Endothelial cell of hepatic sinusoid (primary cell): ENCODE measurements at regions not wholly inside any gene's neighbourhood (a gene's known extent, or its start where the extent isn't known, plus 50 kb on each side); places are given as distances from the start of the nearest gene placed in this dataset.
"Not testable (repeated sequence)": the region's sequence is repeated elsewhere in the genome, so short reads cannot be mapped to it uniquely, and the experiment has no call there.

ENCODE experiments used
- in situ Hi-C: cut with HindIII; loops from 2 replicates; pipeline ENCODE4 v1.10.0; 2017; ENCODE audit warnings: low sequenced_read_pairs

DNA sequence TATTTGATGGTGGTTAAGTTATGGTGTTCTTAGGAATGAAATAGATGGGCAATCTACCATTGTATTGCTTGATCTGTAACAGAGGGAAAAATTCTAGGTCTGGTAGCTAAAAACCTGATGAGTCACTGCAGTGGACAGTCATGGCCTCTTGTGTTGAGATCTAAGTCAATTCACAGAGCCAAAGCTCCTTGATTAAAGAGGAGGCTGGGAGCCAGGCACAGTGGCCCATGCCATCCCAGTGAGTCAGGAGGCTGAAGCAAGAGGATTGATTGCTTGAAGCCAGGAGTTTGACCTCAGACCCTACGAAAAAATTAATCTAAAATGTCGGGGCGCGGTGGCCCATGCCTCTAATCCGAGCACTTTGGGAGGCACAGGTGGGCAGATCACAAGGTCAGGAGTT lies 67.1 kb upstream of the KPNA3 start:
- in situ Hi-C loops, result no loop called here

DNA sequence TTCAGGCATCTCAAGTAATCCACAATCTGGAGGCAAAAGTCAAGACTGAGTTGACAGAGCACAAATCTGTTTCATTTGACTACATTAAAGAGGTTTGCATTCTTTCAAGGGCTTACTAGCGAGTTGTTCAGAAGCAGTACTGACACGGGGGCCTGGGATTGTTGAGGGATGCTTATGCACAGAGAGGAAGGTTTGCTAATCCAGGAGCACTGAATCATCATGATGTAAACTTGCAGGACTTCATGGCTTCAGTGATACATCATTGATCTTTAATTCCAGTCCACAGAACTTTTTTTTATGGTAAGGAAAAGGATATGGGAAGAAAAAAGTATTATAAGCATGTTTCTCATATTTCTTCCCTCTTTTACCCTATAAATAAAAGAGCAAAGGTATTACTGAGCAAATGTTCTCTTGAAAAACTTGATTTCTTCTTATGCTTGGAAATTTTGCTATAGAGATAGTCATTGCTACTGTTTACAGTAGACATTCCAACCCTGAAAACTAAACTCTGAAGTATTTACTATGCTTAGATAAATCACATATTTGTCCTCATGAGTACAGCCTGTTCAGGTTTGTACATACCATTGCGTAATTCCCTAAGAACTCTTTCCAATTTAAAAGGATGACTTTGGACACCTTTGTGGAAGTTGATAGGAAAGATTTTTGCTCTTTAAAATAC lies 65.8 kb upstream of the KPNA3 start:
- in situ Hi-C loops, result no loop called here

GRCh38 chr13:49855930-49856329 lies 63.4 kb upstream of the KPNA3 start:
- in situ Hi-C loops, result no loop called here

GRCh38 chr13:49853535-49853934 lies 61.1 kb upstream of the KPNA3 start:
- in situ Hi-C loops, result no loop called here

GRCh38 chr13:49852460-49852859 lies 60.0 kb upstream of the KPNA3 start:
- in situ Hi-C loops, result not testable (repeated sequence)

- in situ Hi-C loops, result loop anchor here (5.0 kb wide), 1 partner anchor 107 kb away; no protein-coding TSS in a partner anchor
Measured at GRCh38 chr13:49844181-49844580, 51.7 kb upstream of the KPNA3 start.
